Colon (tissue), 2 donors: ENCODE measurements at regions not wholly inside any gene's neighbourhood (a gene's known extent, or its start where the extent isn't known, plus 50 kb on each side); places are given as distances from the start of the nearest gene placed in this dataset.

Source experiments
- FAIRE-seq: peaks from 2 replicates; lab custom pipeline; 2012; peaks lifted over from hg19 to GRCh38; lab: Jason Lieb, UNC
- donor health status: control.
- donor health status: control.

DNA sequence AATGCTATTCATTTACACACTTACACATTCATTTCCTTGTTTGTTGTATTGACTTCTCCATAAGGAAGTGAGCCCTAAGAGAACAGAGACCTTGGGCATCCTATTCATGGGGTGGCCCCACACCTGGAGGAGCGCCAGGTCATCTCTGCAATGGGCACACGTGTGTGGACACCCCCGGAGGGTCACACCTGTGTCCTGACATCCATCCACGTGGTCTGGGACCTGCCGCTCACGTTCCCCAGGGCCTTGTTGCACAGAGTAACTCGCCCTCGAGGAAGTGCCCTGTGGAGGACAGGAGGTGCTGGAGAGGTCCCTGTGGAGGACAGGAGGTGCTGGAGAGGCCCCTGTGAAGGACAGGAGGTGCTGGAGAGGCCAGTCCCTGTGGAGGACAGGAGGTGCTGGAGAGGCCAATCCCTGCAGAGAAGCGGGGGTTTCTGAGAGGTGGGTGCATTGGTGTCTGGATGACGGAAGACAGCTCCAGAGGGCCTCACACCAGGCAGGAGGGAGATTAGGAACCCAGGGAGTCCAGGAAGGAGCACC lies 73.2 kb upstream of the GPC1 start:
- no peak for FAIRE-seq

DNA sequence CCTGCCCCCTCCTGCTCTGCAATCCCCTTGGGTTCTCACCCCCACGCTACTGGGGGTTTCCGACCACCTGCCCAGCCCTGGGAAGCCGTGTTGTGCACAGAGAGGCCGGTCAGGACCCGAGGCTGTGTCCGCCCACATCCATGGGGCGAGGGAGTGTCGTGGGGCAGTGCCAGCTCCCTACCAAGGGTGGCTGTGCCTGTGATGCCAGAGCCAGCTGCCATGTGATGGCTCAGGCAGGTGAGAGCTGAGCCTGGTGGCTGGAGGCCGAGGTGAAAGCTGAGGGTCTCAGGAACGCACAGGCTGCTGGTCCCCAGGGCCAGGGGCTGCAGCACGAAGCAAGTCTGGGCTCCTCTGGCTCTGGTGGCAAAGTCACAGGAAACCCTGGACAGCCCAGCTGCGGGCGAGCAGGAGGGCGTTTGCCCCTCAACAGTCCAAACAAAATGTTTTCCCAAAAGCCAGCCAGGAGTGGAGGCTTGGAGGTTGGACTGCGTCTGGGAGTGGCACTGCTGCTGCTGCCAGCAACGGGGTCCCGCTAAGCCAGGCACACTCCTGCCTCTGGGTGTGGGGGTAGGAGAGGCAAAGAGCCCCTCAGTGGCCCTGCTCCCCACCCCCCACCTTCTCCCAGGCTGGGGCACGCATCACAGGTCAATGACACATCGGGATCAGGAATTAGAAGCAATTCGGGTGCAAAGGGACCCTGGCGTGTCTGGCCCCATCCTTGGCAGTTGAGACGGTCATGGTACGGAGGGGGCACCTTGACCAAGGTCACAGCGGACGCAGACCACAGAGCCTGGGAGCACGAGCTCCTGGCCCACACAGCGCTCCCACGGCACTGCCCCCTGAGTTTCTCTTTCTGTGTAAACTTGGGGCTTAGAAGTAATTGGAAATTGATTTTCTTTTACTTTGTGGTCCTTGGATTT lies 72.4 kb upstream of the GPC1 start:
- FAIRE-seq = no peak

DNA sequence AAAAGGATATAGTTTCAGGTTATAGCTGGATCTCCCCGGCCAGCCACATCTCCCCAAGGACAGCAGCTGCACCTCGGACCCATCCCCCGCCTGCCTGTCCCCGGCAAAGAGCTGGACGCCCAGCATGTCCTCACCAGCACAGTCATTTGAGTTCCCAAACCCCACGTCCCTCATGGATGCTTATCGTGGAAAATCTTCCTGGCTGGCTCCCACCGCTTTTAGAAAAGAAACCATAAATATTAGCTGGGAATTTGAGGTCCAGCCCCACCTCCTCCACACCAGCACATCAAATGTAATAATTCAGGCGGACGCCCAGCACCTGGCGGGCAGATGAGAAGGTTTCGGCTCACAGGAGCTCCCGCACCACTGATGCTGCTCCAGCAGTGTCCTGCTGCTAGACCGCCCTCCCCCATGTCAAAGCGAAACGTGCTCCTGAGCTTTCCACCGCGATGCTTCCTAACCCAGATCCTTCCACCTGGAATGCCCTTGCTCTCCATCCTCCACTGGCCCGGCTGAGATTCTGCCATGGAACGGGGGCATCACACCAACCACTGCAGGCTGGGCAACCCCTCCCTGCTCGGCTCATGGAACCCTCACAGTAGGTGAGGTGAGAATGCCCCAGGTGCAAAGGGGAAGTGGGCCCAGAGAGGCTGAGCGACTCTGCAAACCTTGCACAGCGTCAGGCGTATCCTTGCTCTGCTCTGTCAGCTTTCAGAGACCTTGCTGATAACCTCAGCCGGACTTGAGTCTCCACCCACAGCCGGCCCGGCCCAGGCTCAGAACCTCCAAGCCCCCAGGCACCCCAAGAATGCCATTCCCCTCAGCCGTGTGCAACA lies 71.5 kb upstream of the GPC1 start:
- no peak for FAIRE-seq

DNA sequence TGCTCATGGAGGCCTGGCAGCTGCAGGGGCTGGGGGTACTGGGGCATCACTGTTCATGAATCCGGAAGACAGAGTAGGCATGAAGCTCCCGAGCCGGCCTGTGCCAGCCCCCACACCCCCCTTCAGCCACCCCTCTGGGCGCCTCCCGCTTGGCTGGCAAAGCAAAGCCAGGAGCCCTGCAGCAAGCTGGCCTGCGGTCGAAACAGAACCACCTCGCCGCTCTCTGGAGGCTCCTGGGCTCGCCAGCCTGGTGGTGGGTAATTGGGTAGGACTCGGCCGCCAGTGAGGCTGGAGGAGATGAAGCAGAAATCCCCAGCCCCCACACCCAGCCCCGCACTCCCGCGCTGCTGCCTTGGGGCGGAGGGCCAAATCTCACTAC lies 70.9 kb upstream of the GPC1 start:
- FAIRE-seq = no peak

DNA sequence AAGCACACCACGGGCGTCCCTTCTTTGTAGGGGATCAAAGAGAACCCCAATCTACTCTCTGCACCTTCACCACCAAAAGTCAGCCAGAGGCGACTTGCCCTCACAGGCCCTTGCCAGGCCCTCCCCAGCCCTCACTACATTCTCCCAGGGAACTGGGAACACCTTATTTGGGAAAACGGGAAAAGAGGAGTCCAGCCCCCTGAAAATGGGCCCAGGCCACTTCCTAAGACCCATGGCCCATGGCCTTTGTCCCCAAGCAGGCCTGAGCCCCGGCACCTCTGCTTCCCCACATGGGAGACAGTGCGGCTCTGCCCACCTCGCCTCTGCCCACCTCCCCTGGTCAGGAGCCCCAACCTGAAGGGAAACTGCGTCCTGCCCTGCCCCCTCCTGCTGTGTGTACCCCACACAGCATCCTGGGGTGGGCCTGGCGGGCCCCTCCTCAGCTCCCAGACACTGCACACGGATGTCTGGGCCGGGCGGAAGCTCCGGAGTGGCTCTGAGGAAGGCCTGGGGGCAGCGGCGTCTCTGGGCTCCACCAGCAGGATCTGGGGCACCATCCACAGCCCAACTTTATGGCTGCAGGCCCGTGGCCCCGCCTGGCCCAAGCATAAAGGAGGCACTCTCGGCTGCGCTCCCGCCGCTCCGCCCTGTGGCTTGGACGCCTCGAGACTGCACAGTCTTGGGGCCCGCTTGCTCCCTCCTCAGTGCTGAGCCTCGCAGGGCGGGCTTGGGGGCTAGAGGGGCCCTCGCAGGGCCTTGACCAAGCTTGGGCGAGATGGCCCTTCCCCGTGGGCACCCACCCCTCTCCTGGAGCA lies 70.3 kb upstream of the GPC1 start:
- FAIRE-seq = no peak

DNA sequence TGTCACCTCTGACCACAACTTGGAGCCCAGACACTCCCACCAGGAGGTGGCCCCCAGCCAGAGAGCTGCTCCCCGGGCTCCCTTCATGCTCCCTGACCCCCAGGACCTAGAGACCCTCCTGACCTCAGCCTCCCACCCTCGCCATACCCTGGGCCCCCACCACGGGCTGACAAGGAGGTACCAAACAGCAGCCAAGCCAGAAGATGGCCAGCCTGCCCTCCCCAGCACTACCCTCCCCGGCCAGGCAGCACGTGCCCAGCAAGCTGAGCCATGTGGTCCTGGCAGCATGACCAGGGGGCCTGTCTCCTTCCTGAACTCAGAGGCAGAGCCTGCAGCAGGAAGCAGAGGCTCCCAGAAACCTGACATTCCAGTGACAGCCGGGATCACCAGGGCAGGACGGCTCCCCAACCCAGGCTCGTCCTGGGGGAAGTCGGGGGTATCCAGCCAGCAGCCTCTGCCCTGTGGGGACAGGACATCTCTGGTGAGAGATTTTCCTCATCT lies 69.4 kb upstream of the GPC1 start:
- no peak for FAIRE-seq

DNA sequence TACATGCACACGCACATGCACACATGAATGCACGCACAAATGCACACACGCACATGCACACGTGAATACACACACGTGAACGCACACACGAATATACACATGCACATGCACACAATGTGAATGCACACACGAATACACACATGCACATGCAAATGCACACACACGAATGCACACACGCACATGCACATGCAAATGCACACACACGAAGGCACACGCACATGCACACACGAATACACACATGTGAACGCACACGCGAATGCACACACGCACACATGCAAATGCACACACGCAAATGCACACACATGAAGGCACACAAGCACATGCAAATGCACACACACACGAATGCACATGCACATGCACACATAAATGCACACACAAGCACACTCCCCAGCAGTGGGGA lies 68.6 kb upstream of the GPC1 start:
- no peak for FAIRE-seq

DNA sequence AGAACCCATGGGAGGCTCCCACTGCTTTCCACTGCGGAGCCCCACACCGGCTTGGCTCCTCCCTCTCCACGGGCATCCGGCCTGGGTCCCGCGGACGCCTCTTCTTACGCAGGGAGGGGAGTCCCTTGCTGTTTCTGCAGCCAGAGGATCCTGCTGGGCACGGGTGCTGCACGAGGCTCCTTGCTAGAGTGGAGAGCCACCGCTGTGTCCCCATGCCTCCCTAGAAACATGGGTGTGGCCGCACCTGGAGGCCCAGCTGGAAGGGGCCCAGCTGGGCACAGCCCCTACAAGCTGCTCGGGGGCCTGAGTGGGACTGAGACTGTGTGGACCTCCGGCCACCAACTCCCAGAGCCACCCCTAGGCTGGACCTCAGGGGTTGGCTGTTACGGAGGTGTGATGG lies 67.7 kb upstream of the GPC1 start:
- FAIRE-seq = no peak

DNA sequence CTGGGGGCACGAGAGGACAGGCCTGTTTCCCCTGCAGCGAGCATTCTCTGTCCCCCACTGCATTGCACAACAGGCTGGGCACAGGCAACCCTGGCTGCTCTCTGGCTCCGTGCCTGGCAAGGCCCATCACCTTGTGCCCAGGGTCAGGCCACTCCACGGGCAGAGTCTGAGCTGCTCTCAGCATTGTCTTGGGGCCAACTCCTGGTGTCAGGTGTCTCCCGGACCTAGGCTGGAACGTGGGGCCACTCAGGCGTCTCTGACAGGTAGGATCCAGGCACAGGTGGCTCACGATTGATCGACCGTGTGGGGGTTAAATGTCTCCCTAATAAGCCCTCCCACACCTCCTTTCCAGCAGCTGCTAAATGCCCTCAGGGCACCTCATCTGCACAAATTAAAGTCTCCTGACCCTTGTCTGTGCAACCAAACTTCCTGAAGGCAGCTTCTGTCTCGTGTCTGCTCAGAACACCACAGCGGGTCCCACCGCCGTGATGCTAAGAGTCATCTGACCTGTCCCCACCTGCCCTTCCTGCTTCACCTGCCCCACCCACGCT lies 66.6 kb upstream of the GPC1 start:
- FAIRE-seq = no peak

DNA sequence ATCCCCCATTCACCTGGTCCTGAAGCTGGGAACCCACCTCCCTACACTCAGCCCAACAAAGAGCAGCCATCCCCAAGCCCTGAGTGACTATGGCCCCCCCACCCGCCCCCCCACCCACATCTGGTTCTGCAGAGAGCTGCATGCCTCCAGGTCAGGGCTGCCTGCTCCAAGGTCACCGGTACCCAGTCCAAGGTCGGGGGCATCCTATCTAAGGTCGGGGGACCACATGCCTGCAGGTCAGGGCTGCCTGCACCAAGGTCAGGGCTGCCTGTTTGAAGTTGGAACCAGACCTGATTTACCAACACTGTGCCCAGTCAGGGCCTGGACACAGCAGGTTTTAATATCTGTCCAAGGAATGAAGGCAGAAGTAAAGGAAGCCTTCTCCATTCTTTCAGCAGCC lies 66.1 kb upstream of the GPC1 start:
- no peak for FAIRE-seq

DNA sequence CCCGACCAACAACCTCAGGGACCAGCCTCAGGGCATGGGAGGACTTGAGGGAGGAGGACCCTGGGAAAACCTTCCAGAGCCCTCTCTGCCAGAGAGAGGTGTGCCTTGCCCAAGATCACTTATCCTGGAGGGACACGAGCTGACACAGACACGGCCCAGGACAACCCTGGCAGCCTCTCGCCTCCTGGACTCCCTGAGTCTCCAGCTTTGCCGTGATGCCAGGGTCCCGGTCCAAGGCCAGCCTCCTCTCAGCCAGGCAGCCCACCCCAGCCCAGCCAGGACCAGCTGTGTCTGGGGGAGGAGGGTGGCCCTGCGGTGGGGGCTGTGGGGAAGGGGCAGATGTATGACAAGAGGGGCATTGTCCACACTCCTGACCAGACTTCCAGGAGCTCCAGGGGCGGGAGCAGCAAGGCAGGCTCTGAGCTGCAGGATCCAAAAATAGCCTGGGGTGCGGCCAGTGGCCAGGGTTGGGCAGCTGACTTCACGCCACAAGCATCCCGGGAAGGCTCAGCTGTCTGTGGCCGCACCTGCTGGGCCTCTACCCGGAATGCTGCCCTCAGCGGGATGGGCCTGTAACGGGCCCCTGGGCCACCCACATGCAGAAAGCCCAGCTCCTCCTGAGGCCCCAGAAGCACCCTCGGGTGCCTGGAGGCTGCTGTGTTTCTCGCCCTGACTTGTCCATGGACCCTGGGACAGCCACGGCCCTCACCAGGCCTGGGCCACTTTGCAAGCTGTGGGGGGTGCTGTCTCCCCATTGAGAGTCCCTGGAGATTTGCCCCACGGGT lies 65.5 kb upstream of the GPC1 start:
- FAIRE-seq = no peak

DNA sequence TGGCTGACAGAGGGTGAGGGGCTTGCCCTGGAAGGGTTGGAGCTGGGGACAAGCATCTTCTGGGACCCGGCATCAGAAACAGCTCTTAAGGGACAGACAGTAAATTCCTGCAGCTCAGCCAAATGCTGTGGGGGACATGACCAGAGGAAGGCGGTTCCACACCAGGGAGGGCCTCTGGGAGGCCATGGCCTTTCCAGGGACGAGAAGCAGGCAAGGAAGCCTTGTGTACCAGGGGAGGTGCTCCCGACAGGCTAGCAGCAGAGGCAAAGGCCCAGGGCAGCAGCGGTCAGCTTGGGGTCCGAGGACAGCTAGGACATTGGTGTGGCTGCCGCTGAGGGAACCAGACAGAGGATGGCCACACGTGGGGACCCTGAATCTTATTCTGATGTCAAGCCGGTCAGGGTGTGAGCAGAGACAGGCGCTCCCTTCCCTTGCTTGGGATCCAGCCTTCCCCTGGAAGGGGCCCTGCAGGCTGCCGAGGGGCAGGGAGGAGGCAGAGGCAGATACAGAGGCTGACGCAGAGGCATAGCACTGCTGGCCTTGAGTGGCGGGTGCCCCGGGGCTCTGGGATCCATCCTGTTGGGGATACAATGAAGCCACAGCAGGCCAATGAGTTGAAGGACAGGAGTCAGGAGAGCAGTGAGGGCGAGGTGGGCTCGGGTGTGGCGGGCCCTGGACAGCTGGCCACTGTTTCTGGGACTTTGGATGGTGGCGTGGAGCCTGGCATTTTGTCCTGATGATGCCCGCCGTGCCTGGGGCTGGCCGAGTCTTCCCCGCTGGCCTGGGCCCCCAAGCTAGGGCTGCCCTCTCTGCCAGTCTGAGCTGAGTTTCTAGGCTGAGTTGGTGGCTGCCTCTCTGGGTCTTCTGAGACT lies 64.1 kb upstream of the GPC1 start:
- no peak for FAIRE-seq

DNA sequence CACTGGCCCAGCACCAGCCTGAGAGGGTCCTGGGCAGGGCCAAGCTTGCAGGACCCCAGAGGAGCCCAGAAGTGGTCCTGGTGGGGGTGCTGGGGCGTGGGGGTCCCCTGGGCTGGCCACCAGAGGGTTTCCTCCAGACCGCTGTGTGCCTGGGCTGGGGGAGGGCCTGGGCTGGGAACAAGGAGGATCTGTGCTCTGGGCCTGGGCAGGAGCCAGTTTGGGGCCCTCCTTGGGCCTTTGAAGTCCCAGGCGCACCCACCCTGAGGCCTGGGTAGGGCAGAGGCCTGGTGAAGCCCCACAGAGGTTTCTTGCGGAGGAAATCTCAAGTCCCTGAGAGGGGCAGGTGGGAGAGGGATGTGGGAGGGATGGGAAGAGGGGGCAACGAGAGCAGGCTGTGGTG lies 63.4 kb upstream of the GPC1 start:
- no peak for FAIRE-seq

DNA sequence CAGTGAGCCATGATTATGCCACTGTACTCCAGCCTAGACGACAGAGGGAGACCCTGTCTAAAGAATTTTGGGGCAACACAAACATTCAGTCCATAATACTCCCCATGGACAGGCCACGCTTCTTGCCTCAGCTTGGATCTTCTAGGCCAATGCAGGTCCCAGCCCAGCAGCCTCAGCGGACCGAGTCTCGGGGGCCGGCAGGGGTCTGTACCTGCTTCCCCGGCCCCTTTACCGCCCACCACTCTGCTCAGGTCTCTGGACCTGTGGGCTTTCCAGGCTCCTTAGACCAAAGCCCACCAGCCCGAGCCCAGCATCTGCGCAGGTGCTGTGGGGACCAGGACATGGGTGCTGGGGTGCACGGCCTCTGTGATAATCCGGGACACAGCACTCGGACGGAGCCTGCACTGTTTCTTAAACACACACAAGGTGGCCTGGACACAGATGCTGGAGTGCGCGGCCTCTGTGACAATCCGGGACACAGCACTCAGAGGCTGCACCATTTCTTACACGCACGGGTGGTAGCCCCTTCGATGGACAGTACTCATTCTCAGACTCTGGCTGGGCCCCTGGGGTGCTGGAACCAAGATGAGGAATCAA lies 62.1 kb upstream of the GPC1 start:
- FAIRE-seq = no peak

DNA sequence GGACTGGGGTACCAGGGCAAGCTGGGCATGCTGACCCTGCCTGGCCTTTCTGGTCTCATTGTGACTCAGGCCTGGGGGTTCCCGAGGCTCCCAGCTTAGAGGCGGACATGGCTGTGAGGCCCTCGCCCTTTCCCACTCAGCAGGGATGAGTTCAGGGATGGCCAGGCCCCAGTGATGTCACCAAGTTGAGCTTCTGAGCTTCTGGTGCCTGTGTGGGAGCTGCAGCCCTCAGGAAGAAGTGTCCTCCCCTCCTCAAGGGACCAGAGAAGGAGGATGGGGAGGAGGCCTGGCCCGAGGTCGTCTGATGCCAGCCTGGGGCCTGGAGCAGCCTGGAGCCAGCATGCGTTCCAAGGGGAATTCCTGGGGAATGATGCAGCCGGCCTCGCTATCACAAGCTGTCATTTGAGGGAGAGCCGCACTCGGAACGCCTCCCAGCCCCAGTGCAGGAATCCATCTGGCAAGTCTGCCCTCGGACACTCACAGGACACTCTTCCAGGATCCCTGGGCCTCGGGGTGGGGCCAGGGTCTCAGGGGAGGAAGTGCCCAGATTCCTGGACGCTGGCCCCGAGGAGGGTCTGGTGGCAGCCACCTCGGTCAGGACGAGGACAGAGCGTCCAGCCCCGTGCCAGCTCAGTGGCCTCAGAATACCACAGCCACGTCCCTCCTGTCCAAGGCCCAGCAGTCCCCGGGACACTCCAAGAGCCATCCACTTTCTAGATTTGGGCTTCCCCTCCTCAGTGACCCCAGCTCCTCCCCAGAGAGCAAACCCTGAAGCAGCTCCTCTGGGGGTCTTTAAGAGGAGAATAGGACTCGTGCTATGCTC lies 61.2 kb upstream of the GPC1 start:
- no peak for FAIRE-seq

DNA sequence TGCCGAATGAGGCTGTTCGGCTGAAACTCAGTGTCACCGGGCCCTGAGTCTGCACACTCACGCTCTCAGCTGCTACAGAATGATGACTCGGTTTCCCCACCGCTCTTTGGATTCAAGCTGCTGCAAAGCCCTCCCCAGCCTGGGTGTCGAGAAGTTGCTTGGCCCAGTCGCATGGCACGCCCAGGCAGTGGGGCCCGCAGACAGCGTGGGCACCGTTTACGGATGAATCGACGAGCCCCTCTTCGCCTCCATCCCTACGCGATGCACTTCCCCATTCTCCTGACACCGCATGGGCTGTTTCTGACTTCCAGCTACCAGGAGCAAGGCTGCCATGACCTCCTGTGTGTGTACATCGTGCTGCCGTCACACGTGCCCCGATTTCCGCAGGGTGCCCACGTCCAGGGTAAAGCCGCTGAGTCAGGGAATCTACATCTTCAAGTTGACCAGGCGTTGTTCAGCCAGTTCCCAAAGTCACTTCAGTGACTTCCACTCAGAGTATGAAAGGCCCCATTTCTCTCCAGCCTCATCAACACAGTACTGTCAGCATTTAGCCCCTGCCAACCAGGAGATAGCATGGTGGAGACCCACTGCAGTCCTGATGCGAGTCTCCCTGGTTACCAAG lies 60.3 kb upstream of the GPC1 start:
- FAIRE-seq = no peak

DNA sequence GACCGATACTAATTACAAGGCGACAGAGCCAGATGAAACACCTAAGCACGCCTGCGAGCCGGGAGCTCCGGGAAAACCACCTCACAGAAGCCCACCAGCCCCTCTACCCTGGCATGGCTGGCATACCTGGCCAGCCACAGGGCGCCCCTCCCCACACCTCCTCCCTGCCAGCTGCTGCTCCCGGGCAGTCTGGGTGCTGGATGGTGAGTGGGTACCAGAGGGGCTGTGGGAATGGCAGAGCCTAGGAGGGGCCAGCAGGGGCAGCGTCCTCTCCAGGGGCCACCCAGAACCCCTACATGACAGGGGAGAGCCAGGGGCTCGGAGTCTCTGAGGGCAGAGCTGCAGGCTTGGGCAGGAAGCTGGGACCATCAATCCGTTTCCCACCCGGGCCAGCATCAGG lies 58.7 kb upstream of the GPC1 start:
- no peak for FAIRE-seq

DNA sequence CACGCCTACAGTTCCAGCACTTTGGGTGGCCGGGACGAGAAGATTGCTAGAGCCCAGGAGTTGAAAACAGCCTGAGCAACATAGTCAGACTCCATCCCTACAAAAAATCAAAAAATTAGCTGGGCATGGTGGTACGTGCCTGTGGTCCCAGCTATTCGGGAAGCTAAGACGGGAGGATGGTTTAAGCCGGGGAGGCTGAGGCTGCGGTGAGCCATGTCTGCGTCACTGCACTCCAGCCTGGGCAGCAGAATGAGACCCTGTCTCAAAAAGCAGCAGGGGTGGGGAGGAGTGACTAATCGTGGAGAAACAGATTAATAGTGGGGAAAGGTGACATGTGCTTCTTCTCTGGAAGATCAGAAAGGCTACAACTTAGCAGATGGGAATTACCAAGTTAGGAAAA lies 58.1 kb upstream of the GPC1 start:
- no peak for FAIRE-seq
